Astrocyte (in vitro differentiated cells and primary cell): ENCODE measurements at regions not wholly inside any gene's neighbourhood (a gene's known extent, or its start where the extent isn't known, plus 50 kb on each side); places are given as distances from the start of the nearest gene placed in this dataset.

Experiments used
- EZH2 ChIP-seq: IDR thresholded peaks from 2 replicates; pipeline ENCODE4 v1.6.1; 2012; ENCODE audit warnings: mild to moderate bottlenecking, low read length, inconsistent platforms; ENCODE audit not compliant: insufficient read depth
- TF ChIP-seq, protein P1 (sequence below): IDR thresholded peaks from 2 replicates; pipeline ENCODE4 v1.5.1; 2011; ENCODE audit warnings: low read depth, mild to moderate bottlenecking, inconsistent platforms, low read length, moderate library complexity; ENCODE audit not compliant: insufficient read depth

DNA sequence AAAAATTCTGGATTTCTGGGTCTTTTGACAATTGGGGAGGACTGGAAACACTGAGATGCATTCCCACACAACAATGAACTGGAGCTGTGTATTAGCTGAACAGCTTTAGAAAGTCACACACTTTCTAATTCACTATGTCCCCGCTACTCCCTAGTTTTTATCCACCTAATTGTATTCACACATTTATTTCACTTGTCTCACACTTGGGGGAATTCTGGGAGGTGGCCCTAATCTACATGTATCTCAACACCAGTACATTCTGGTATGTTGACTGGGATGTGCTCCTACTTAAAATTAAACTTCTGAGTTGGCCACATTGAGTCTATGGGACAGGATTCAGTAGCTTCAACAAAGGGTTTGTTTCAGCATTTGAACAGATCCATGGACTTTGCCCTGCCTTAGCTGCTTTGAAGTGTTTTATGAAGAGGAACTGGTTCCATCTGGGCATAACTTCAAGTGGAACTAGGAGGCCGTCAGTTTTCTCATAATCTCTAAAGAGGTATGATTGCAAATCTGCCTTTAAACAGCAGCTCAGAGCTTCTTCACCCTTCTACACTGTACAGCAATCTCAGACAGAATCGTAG lies 106.5 kb upstream of the CMC1 start:
- TF ChIP-seq, protein P1, sequence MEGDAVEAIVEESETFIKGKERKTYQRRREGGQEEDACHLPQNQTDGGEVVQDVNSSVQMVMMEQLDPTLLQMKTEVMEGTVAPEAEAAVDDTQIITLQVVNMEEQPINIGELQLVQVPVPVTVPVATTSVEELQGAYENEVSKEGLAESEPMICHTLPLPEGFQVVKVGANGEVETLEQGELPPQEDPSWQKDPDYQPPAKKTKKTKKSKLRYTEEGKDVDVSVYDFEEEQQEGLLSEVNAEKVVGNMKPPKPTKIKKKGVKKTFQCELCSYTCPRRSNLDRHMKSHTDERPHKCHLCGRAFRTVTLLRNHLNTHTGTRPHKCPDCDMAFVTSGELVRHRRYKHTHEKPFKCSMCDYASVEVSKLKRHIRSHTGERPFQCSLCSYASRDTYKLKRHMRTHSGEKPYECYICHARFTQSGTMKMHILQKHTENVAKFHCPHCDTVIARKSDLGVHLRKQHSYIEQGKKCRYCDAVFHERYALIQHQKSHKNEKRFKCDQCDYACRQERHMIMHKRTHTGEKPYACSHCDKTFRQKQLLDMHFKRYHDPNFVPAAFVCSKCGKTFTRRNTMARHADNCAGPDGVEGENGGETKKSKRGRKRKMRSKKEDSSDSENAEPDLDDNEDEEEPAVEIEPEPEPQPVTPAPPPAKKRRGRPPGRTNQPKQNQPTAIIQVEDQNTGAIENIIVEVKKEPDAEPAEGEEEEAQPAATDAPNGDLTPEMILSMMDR = no peak
- no peak for TF ChIP-seq EZH2
